DOHH2 (cell line): ENCODE measurements at regions not wholly inside any gene's neighbourhood (a gene's known extent, or its start where the extent isn't known, plus 50 kb on each side); places are given as distances from the start of the nearest gene placed in this dataset.
A peak's percentile ranks its signal among the peaks of the same experiment; 100 is the strongest.

Experiments used
- H3F3A ChIP-seq: fragments of 200-600 bp; sonication (generic), shearing (Covaris generic); 2 replicates; pipeline ENCODE4 v1.6.0; 2016; ENCODE audit warnings: antibody characterized with exemption, mild to moderate bottlenecking; ENCODE audit not compliant: control insufficient read depth, insufficient read depth
- H3K27ac ChIP-seq: fragments of 200-600 bp; sonication (generic); 2 replicates; pipeline ENCODE4 v1.5.1; 2014; ENCODE audit warnings: low read depth, mild to moderate bottlenecking, low read length, moderate library complexity
- H3K27me3 ChIP-seq: fragments of 200-600 bp; sonication (generic); 2 replicates; pipeline ENCODE4 v1.6.1; 2014; ENCODE audit warnings: mild to moderate bottlenecking, low read length, mixed read lengths; ENCODE audit not compliant: control insufficient read depth
- H3K36me3 ChIP-seq: fragments of 200-600 bp; sonication (generic); 2 replicates; pipeline ENCODE4 v1.6.1; 2014; ENCODE audit warnings: mild to moderate bottlenecking, low read length, moderate library complexity, mixed read lengths; ENCODE audit not compliant: control insufficient read depth
- H3K4me1 ChIP-seq: fragments of 200-600 bp; sonication (generic); 2 replicates; pipeline ENCODE4 v1.6.1; 2014; ENCODE audit warnings: mild to moderate bottlenecking, low read length, mixed read lengths; ENCODE audit not compliant: control insufficient read depth
- H3K4me2 ChIP-seq: fragments of 200-600 bp; sonication (generic); 2 replicates; pipeline ENCODE4 v1.6.0; 2014; ENCODE audit warnings: mild to moderate bottlenecking, low read length, moderate library complexity
- H3K4me3 ChIP-seq: fragments of 200-600 bp; sonication (generic); 2 replicates; pipeline ENCODE4 v1.5.1; 2014; ENCODE audit warnings: mild to moderate bottlenecking, low read length, mixed read lengths
- H3K79me2 ChIP-seq: fragments of 200-600 bp; sonication (generic); 2 replicates; pipeline ENCODE4 v1.6.1; 2014; ENCODE audit warnings: mild to moderate bottlenecking, low read length, mixed read lengths; ENCODE audit not compliant: control insufficient read depth
- H3K9me2 ChIP-seq: fragments of 200-600 bp; sonication (generic); replicated peaks from 2 replicates; pipeline ENCODE4 v1.6.1; 2014; ENCODE audit warnings: mild to moderate bottlenecking, low read length, mixed read lengths; ENCODE audit not compliant: control insufficient read depth
- H3K9me3 ChIP-seq: fragments of 200-600 bp; sonication (generic); 2 replicates; pipeline ENCODE4 v1.6.1; 2014; ENCODE audit warnings: antibody characterized with exemption, low read length, mixed read lengths; ENCODE audit not compliant: control insufficient read depth, insufficient read depth
- H4K20me1 ChIP-seq: fragments of 200-600 bp; sonication (generic); 2 replicates; pipeline ENCODE4 v1.6.0; 2014; ENCODE audit warnings: low read depth, mild to moderate bottlenecking, antibody characterized with exemption, low read length, moderate library complexity; ENCODE audit not compliant: control insufficient read depth, insufficient read depth
- CTCF ChIP-seq: fragments of 200-600 bp; sonication (generic); IDR thresholded peaks from one replicate; pipeline ENCODE4 v1.5.1; 2014; ENCODE audit warnings: antibody characterized with exemption, mild to moderate bottlenecking, low read depth, low read length; ENCODE audit not compliant: poor library complexity, severe bottlenecking
- EZH2phosphoT487 ChIP-seq: fragments of 200-600 bp; sonication (generic); IDR thresholded peaks from 2 replicates; pipeline ENCODE4 v1.6.1; 2017; ENCODE audit warnings: borderline replicate concordance, mild to moderate bottlenecking, antibody characterized with exemption, low read length, moderate library complexity, mixed read lengths

GRCh38 chr7:132653366-132653930 lies 77.2 kb upstream of the PLXNA4 start:
- H3K4me2 ChIP-seq = peak overlapping the region; percentile 24
- H3K36me3 ChIP-seq = no peaks in the 10 kb centered on the region
- TF ChIP-seq EZH2phosphoT487 (no peak), CTCF (no peak)
- H3K9me3 ChIP-seq = peaks cover 8% of the 10 kb centered on the region; the same call in 1 of the 2 replicates
- H3F3A ChIP-seq = no peaks in the 10 kb centered on the region
- peak overlapping the region; percentile 26 for H3K27ac ChIP-seq
- peaks cover 40% of the 10 kb centered on the region for H3K4me1 ChIP-seq
- H3K9me2 ChIP-seq = no peaks in the 10 kb centered on the region
- H3K27me3 ChIP-seq = no peaks in the 10 kb centered on the region
- H4K20me1 ChIP-seq = no peaks in the 10 kb centered on the region
- no peaks in the 10 kb centered on the region for H3K79me2 ChIP-seq
- H3K4me3 ChIP-seq = 0 out of 2 replicates have a peak overlapping the region, but pooled peaks have one; percentile 3

- peaks cover under 1% of the 10 kb centered on the region; the same call in 1 of the 2 replicates for H3K9me3 ChIP-seq
- H3K36me3 ChIP-seq = no peaks in the 10 kb centered on the region
- H3F3A ChIP-seq = no peaks in the 10 kb centered on the region
- no peaks in the 10 kb centered on the region for H3K9me2 ChIP-seq
- H3K4me1 ChIP-seq = peaks cover 36% of the 10 kb centered on the region
- TF ChIP-seq CTCF (no peak), EZH2phosphoT487 (no peak)
- no peaks in the 10 kb centered on the region for H3K27me3 ChIP-seq
- no peak overlapping the region for H3K4me3 ChIP-seq
- no peak overlapping the region for H3K4me2 ChIP-seq
- H3K79me2 ChIP-seq = no peaks in the 10 kb centered on the region
- no peak overlapping the region for H3K27ac ChIP-seq
- H4K20me1 ChIP-seq = no peaks in the 10 kb centered on the region
These were observed 76.2 kb upstream of the PLXNA4 start for GRCh38 chr7:132652507-132652906.

- Histone ChIP-seq H4K20me1 (no peaks in the 10 kb centered on the region), H3K36me3 (no peaks in the 10 kb centered on the region), H3K27ac (no peak overlapping the region), H3K9me3 (no peaks in the 10 kb centered on the region), H3K9me2 (no peaks in the 10 kb centered on the region), H3K79me2 (no peaks in the 10 kb centered on the region), H3K27me3 (no peaks in the 10 kb centered on the region), H3K4me1 (peaks cover 29% of the 10 kb centered on the region), H3K4me3 (no peak overlapping the region), H3F3A (no peaks in the 10 kb centered on the region), H3K4me2 (no peak overlapping the region)
- no peak for TF ChIP-seq EZH2phosphoT487
- no peak for TF ChIP-seq CTCF
These were observed 74.2 kb upstream of the PLXNA4 start for GRCh38 chr7:132650498-132650897.
